Fibroblast of lung (primary cell): ENCODE measurements at regions not wholly inside any gene's neighbourhood (a gene's known extent, or its start where the extent isn't known, plus 50 kb on each side); places are given as distances from the start of the nearest gene placed in this dataset.

ENCODE experiments used
- DNase-seq, 2 donors: peaks; one replicate each; pipeline versions ENCODE4 v3.0.0 to v3.0.0-alpha.2; 2010; ENCODE audit warnings: low read depth in 2 of 2
- H2AFZ ChIP-seq: 2 replicates; pipeline ENCODE4 v1.5.1; 2012; ENCODE audit warnings: low read length, control low read depth, inconsistent platforms
- H3K27ac ChIP-seq: 2 replicates; pipeline ENCODE4 v1.5.1; 2011; ENCODE audit warnings: low read length, control low read depth; ENCODE audit not compliant: insufficient read depth
- H3K27me3 ChIP-seq: 2 replicates; pipeline ENCODE4 v1.5.1; 2011; ENCODE audit warnings: mild to moderate bottlenecking, low read length; ENCODE audit not compliant: control insufficient read depth, insufficient read depth
- H3K36me3 ChIP-seq: 2 replicates; pipeline ENCODE4 v1.5.1; 2011; ENCODE audit warnings: low read length; ENCODE audit not compliant: control insufficient read depth, insufficient read depth
- H3K4me1 ChIP-seq: 2 replicates; pipeline ENCODE4 v1.5.1; 2011; ENCODE audit warnings: low read length; ENCODE audit not compliant: control insufficient read depth, insufficient read depth; ENCODE audit errors: extremely low read depth
- H3K4me2 ChIP-seq: 2 replicates; pipeline ENCODE4 v1.5.1; 2011; ENCODE audit warnings: low read length, control low read depth; ENCODE audit not compliant: insufficient read depth; ENCODE audit errors: extremely low read depth
- H3K4me3 ChIP-seq, 4 experiments: fragments of 200-600 bp in 1 of 4; sonication (generic) in 1 of 4; replicated peaks in 1 of 4; 2 replicates each; pipeline ENCODE4 v1.5.1; 2011 to 2016; ENCODE audit warnings: low read length in 4 of 4, low read depth in 3 of 4, mild to moderate bottlenecking in 3 of 4, control low read depth in 2 of 4, inconsistent platforms in 1 of 4, mixed read lengths in 1 of 4; ENCODE audit not compliant: insufficient read depth in 1 of 4; ENCODE audit errors: control extremely low read depth in 1 of 4
- H3K79me2 ChIP-seq: 2 replicates; pipeline ENCODE4 v1.5.1; 2012; ENCODE audit warnings: mild to moderate bottlenecking, low read length, inconsistent platforms; ENCODE audit not compliant: control insufficient read depth, insufficient read depth
- H3K9ac ChIP-seq: 2 replicates; pipeline ENCODE4 v1.5.1; 2011; ENCODE audit warnings: mild to moderate bottlenecking, low read length, control low read depth; ENCODE audit not compliant: insufficient read depth
- H3K9me3 ChIP-seq: 2 replicates; pipeline ENCODE4 v1.5.1; 2012; ENCODE audit warnings: low read depth, low read length; ENCODE audit not compliant: control insufficient read depth, insufficient read depth
- H4K20me1 ChIP-seq: 2 replicates; pipeline ENCODE4 v1.5.1; 2011; ENCODE audit warnings: low read length; ENCODE audit not compliant: control insufficient read depth, insufficient read depth; ENCODE audit errors: extremely low read depth
- EZH2 ChIP-seq: IDR thresholded peaks from 2 replicates; pipeline ENCODE4 v1.5.1; 2012; ENCODE audit warnings: low read length, control low read depth, mild to moderate bottlenecking; ENCODE audit errors: missing control alignments
- TF ChIP-seq, protein P1 (sequence below), 2 donors: IDR thresholded peaks in 1 of 2; conservative IDR thresholded peaks in 1 of 2; 1 replicate in 1 of 2; 2 replicates in 1 of 2; pipeline ENCODE4 v1.5.1; 2011 to 2012; ENCODE audit warnings: low read length in 2 of 2, control low read depth in 1 of 2, inconsistent platforms in 1 of 2, low read depth in 1 of 2, mild to moderate bottlenecking in 1 of 2

GRCh38 chr22:49274754-49275380 is 552.8 kb downstream of the BRD1 start:
- no peak overlapping the region for H2AFZ ChIP-seq
- H3K79me2 ChIP-seq: no peaks in the 10 kb centered on the region
- no peaks in the 10 kb centered on the region for H3K4me1 ChIP-seq
- no peaks in the 10 kb centered on the region for H3K9me3 ChIP-seq
- H3K27me3 ChIP-seq: no peaks in the 10 kb centered on the region
- H3K4me2 ChIP-seq: no peak overlapping the region
- H3K4me3 ChIP-seq: no peak overlapping the region
- no peaks in the 10 kb centered on the region for H3K36me3 ChIP-seq
- no peak for DNase-seq
- H3K9ac ChIP-seq: no peak overlapping the region
- H4K20me1 ChIP-seq: no peaks in the 10 kb centered on the region
- no peak overlapping the region for H3K27ac ChIP-seq
- no peak for TF ChIP-seq EZH2
- TF ChIP-seq, protein P1, sequence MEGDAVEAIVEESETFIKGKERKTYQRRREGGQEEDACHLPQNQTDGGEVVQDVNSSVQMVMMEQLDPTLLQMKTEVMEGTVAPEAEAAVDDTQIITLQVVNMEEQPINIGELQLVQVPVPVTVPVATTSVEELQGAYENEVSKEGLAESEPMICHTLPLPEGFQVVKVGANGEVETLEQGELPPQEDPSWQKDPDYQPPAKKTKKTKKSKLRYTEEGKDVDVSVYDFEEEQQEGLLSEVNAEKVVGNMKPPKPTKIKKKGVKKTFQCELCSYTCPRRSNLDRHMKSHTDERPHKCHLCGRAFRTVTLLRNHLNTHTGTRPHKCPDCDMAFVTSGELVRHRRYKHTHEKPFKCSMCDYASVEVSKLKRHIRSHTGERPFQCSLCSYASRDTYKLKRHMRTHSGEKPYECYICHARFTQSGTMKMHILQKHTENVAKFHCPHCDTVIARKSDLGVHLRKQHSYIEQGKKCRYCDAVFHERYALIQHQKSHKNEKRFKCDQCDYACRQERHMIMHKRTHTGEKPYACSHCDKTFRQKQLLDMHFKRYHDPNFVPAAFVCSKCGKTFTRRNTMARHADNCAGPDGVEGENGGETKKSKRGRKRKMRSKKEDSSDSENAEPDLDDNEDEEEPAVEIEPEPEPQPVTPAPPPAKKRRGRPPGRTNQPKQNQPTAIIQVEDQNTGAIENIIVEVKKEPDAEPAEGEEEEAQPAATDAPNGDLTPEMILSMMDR (conservative IDR thresholded peaks at IDR 0.05 in 1 of 2, IDR thresholded peaks at IDR 0.05 in 1 of 2; ENCODE audit: low read depth in 1 of 2, low read length in 2 of 2): no peak

GRCh38 chr22:49272546-49273125 is 555.0 kb downstream of the BRD1 start:
- H3K9me3 ChIP-seq: no peaks in the 10 kb centered on the region
- no peak overlapping the region for H3K4me3 ChIP-seq
- no peak overlapping the region for H2AFZ ChIP-seq
- no peak overlapping the region for H3K9ac ChIP-seq
- TF ChIP-seq, protein P1 (conservative IDR thresholded peaks at IDR 0.05 in 1 of 2, IDR thresholded peaks at IDR 0.05 in 1 of 2; ENCODE audit: low read depth in 1 of 2, low read length in 2 of 2): no peak
- TF ChIP-seq EZH2: no peak
- H3K4me2 ChIP-seq: no peak overlapping the region
- no peaks in the 10 kb centered on the region for H4K20me1 ChIP-seq
- no peaks in the 10 kb centered on the region for H3K4me1 ChIP-seq
- H3K36me3 ChIP-seq: no peaks in the 10 kb centered on the region
- no peak for DNase-seq
- no peaks in the 10 kb centered on the region for H3K27me3 ChIP-seq
- no peaks in the 10 kb centered on the region for H3K79me2 ChIP-seq
- no peak overlapping the region for H3K27ac ChIP-seq

GRCh38 chr22:49271831-49272230 is 555.8 kb downstream of the BRD1 start:
- Histone ChIP-seq H2AFZ (no peak overlapping the region), H4K20me1 (no peaks in the 10 kb centered on the region), H3K4me3 (no peak overlapping the region), H3K9me3 (no peaks in the 10 kb centered on the region), H3K4me2 (no peak overlapping the region), H3K27ac (no peak overlapping the region), H3K9ac (no peak overlapping the region), H3K79me2 (no peaks in the 10 kb centered on the region), H3K4me1 (no peaks in the 10 kb centered on the region), H3K27me3 (no peaks in the 10 kb centered on the region), H3K36me3 (no peaks in the 10 kb centered on the region)
- no peak for DNase-seq
- TF ChIP-seq EZH2: no peak
- TF ChIP-seq, protein P1 (conservative IDR thresholded peaks at IDR 0.05 in 1 of 2, IDR thresholded peaks at IDR 0.05 in 1 of 2; ENCODE audit: low read depth in 1 of 2, low read length in 2 of 2): no peak
